ENCODE measurements at regions not wholly inside any gene's neighbourhood (a gene's known extent, or its start where the extent isn't known, plus 50 kb on each side); places are given as distances from the start of the nearest gene placed in this dataset.

GRCh38 chr5:40240671-40241070, 439.0 kb upstream of the PTGER4 start:
- no peaks in the 10 kb centered on the region for H3K36me3 Mint-ChIP-seq

DNA sequence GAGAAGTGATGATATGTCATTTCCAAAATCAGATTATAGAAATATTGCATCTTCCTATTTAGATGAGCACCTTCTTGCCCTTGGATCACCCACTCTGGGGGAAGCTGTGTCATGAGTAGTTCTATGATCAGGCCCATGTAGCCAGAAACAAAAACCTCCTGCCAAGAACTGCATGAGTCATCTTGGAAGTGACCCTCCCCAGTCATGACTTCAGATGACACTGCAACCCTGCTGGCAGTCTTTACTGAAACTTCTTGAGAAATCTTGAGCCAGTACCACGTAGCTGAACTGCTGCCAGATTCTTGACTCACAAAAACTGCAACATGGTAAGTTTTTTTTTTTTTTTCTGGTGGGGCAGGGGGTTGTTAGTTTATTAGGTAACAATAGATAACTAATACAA, 439.6 kb upstream of the PTGER4 start:
- Mint-ChIP-seq H3K4me3 (no peak overlapping the region), H3K27ac (no peak overlapping the region), H3K36me3 (no peaks in the 10 kb centered on the region), H3K9me3 (peaks cover 15% of the 10 kb centered on the region), H3K4me1 (peaks cover 2% of the 10 kb centered on the region), H3K27me3 (ENCODE audit: low read depth) (no peaks in the 10 kb centered on the region)
- no peak for DNase-seq (ENCODE audit: low spot score in 2 of 2, unreplicated experiment in 2 of 2)
- TF ChIP-seq, protein P1, sequence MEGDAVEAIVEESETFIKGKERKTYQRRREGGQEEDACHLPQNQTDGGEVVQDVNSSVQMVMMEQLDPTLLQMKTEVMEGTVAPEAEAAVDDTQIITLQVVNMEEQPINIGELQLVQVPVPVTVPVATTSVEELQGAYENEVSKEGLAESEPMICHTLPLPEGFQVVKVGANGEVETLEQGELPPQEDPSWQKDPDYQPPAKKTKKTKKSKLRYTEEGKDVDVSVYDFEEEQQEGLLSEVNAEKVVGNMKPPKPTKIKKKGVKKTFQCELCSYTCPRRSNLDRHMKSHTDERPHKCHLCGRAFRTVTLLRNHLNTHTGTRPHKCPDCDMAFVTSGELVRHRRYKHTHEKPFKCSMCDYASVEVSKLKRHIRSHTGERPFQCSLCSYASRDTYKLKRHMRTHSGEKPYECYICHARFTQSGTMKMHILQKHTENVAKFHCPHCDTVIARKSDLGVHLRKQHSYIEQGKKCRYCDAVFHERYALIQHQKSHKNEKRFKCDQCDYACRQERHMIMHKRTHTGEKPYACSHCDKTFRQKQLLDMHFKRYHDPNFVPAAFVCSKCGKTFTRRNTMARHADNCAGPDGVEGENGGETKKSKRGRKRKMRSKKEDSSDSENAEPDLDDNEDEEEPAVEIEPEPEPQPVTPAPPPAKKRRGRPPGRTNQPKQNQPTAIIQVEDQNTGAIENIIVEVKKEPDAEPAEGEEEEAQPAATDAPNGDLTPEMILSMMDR (IDR thresholded peaks at IDR 0.05; ENCODE audit: unreplicated experiment): no peak

More at GRCh38 chr5:40240671-40241070, 439.0 kb upstream of the PTGER4 start:
- TF ChIP-seq, protein P1 (IDR thresholded peaks at IDR 0.05; ENCODE audit: unreplicated experiment): no peak
- no peaks in the 10 kb centered on the region for H3K27me3 Mint-ChIP-seq (ENCODE audit: low read depth)
- H3K4me3 Mint-ChIP-seq: no peak overlapping the region
- H3K9me3 Mint-ChIP-seq: peaks cover 15% of the 10 kb centered on the region
- peaks cover 2% of the 10 kb centered on the region for H3K4me1 Mint-ChIP-seq
- DNase-seq (ENCODE audit: low spot score in 2 of 2, unreplicated experiment in 2 of 2): no peak
- no peak overlapping the region for H3K27ac Mint-ChIP-seq

GRCh38 chr5:40238066-40238745, 441.5 kb upstream of the PTGER4 start:
- Mint-ChIP-seq H3K27me3 (ENCODE audit: low read depth) (no peaks in the 10 kb centered on the region), H3K9me3 (peaks cover 15% of the 10 kb centered on the region), H3K27ac (no peak overlapping the region), H3K4me3 (no peak overlapping the region), H3K36me3 (no peaks in the 10 kb centered on the region), H3K4me1 (peaks cover 2% of the 10 kb centered on the region)
- no peak for DNase-seq (ENCODE audit: low spot score in 2 of 2, unreplicated experiment in 2 of 2)
- TF ChIP-seq, protein P1 (IDR thresholded peaks at IDR 0.05; ENCODE audit: unreplicated experiment): no peak

DNA sequence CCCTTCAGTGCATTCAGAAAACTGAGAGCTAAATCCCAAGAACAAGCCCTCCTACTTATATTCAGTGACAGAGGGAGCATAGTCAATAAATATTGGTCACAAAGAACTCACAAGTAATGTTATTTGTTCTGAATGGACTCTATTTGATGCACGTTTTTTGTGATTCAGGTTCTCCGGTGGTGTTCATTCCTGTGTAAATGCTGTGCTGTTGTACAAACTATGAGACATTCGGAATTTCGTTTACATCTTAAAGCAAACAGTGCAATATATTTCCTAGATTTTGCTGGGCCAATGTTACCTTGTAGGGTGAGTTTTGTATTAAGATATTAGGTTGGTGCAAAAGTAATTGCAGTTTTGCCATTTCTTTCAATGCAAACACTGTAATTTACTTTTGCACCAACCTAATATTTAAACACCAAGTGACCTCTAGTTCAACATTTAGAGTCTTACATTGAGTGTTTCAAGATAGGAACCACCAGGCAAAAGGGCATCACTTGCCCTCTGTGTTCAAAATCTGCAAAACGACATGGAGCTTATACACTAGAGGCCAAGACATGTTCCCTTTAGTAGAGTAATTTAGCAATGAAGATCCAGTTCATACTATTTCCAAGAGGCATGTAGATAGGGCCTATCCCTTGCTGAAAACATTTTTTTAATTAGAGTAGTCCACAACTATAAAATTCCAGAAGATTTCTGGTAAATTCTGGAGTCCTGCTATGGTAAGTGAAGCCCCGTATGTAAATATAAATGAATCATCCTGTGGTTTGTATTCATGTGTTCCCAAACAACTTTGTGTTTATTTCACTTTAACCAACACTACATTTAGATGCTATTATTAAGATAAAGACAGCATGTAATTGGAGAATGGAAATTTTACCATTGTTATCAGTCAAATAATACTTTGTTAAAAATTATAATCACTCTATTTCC, 444.0 kb upstream of the PTGER4 start:
- H3K4me3 Mint-ChIP-seq: no peak overlapping the region
- peaks cover 7% of the 10 kb centered on the region for H3K9me3 Mint-ChIP-seq
- no peaks in the 10 kb centered on the region for H3K36me3 Mint-ChIP-seq
- TF ChIP-seq, protein P1 (IDR thresholded peaks at IDR 0.05; ENCODE audit: unreplicated experiment): no peak
- no peak overlapping the region for H3K27ac Mint-ChIP-seq
- no peaks in the 10 kb centered on the region for H3K27me3 Mint-ChIP-seq (ENCODE audit: low read depth)
- H3K4me1 Mint-ChIP-seq: peaks cover 10% of the 10 kb centered on the region
- DNase-seq (ENCODE audit: low spot score in 2 of 2, unreplicated experiment in 2 of 2): no peak

DNA sequence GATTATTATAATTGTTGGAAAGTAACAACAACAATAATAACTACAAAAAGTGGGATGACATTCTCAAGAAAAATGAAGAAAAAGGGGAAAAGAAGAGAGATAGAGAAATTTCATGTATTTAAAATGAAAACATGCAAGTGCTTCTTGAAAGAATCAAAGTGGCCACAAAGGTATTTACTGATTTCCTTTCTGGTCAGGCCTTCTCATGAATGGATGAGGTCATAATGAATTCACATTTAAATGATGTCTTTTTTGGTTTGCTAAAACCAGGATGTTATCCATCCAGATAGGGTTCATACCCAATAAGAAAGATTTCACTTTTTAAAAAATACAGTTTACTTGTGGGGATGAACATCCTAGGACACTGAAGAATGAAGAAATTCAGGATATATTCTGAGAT, 446.4 kb upstream of the PTGER4 start:
- H3K4me3 Mint-ChIP-seq: no peak overlapping the region
- peaks cover 31% of the 10 kb centered on the region for H3K4me1 Mint-ChIP-seq
- H3K9me3 Mint-ChIP-seq: no peaks in the 10 kb centered on the region
- H3K36me3 Mint-ChIP-seq: no peaks in the 10 kb centered on the region
- no peak overlapping the region for H3K27ac Mint-ChIP-seq
- H3K27me3 Mint-ChIP-seq (ENCODE audit: low read depth): no peaks in the 10 kb centered on the region
- TF ChIP-seq, protein P1 (IDR thresholded peaks at IDR 0.05; ENCODE audit: unreplicated experiment): no peak
- no peak for DNase-seq (ENCODE audit: low spot score in 2 of 2, unreplicated experiment in 2 of 2)

All from mesothelial cell of epicardium (in vitro differentiated cells).